PC-9 (cell line): ENCODE measurements at regions not wholly inside any gene's neighbourhood (a gene's known extent, or its start where the extent isn't known, plus 50 kb on each side); places are given as distances from the start of the nearest gene placed in this dataset.

Source experiments
- BruUV-seq: library from RNA; stranded (reverse); fragments of 400-500 nt; replicated peaks from 2 replicates; lab custom pipeline; 2021; lab: Mats Ljungman, UMichigan
- CTCF ChIA-PET: fragments of 300-600 bp; sonication (Branson Sonifier 250); formaldehyde crosslinking; loops from one replicate; lab custom pipeline; 2022; ENCODE audit warnings: antibody characterized with exemption; lab: Charles Lee
- POLR2A ChIA-PET: fragments of 300-600 bp; sonication (Branson Sonifier 250); formaldehyde crosslinking; loops from one replicate; lab custom pipeline; 2022; ENCODE audit warnings: antibody characterized with exemption; ENCODE audit not compliant: unreplicated experiment; lab: Charles Lee
- DNase-seq, 2 experiments: peaks; one replicate each; pipeline versions ENCODE4 v3.0.0 to v3.0.0-alpha.2; 2015 to 2022; ENCODE audit warnings: mixed read lengths in 1 of 2
- H2AFZ ChIP-seq: fragments of 200-600 bp; sonication (generic); 2 replicates; pipeline ENCODE4 v1.8.1; 2017; ENCODE audit warnings: antibody characterized with exemption
- H3F3A ChIP-seq: fragments of 200-600 bp; sonication (generic); 2 replicates; pipeline ENCODE4 v1.8.1; 2017; ENCODE audit warnings: antibody characterized with exemption, mild to moderate bottlenecking, low read depth; ENCODE audit not compliant: insufficient read depth
- H3K27ac ChIP-seq: fragments of 200-600 bp; sonication (generic); 2 replicates; pipeline ENCODE4 v1.6.1; 2016; ENCODE audit warnings: mixed run types
- H3K27me3 ChIP-seq: fragments of 200-600 bp; sonication (generic); 2 replicates; pipeline ENCODE4 v1.6.1; 2016; ENCODE audit warnings: low read depth, mixed run types; ENCODE audit not compliant: insufficient read depth
- H3K36me3 ChIP-seq: fragments of 200-600 bp; sonication (generic); 2 replicates; pipeline ENCODE4 v1.6.1; 2016; ENCODE audit warnings: low read depth, mixed run types
- H3K4me1 ChIP-seq: fragments of 200-600 bp; sonication (generic); replicated peaks from 2 replicates; pipeline ENCODE4 v1.6.1; 2016; ENCODE audit warnings: mixed run types; ENCODE audit not compliant: insufficient read depth
- H3K4me2 ChIP-seq: fragments of 200-600 bp; sonication (generic); 2 replicates; pipeline ENCODE4 v1.6.1; 2017; ENCODE audit warnings: mixed run types
- H3K4me3 ChIP-seq: fragments of 200-600 bp; sonication (generic); 2 replicates; pipeline ENCODE4 v1.6.1; 2016; ENCODE audit warnings: mixed run types
- H3K79me2 ChIP-seq: fragments of 200-600 bp; sonication (generic); 2 replicates; pipeline ENCODE4 v1.6.1; 2017; ENCODE audit warnings: low read depth, mixed run types
- H3K9me2 ChIP-seq: fragments of 200-600 bp; sonication (generic); 2 replicates; pipeline ENCODE4 v1.8.1; 2017; ENCODE audit warnings: mild to moderate bottlenecking; ENCODE audit not compliant: insufficient read depth
- H3K9me3 ChIP-seq: fragments of 200-600 bp; sonication (generic); 2 replicates; pipeline ENCODE4 v1.8.1; 2016; ENCODE audit warnings: low read depth; ENCODE audit not compliant: insufficient read depth
- H4K20me1 ChIP-seq: fragments of 200-600 bp; sonication (generic); 2 replicates; pipeline ENCODE4 v1.8.1; 2017; ENCODE audit not compliant: insufficient read depth
- CTCF ChIP-seq: fragments of 200-600 bp; sonication (generic); conservative IDR thresholded peaks from 2 replicates; pipeline ENCODE4 v1.6.1; 2017; ENCODE audit warnings: mixed run types, antibody characterized with exemption, mild to moderate bottlenecking, moderate library complexity
- EZH2 ChIP-seq: fragments of 200-600 bp; sonication (generic); IDR thresholded peaks from 2 replicates; pipeline ENCODE4 v1.8.0; 2017; ENCODE audit warnings: antibody characterized with exemption, low read depth
- intact Hi-C: fragments of 100-400 bp; cut with micrococcal nuclease; formaldehyde crosslinking; loops from one replicate; pipeline ENCODE4 v1.10.0; 2022; ENCODE audit not compliant: unreplicated experiment

- intact Hi-C loops, result no loop called here
- Histone ChIP-seq H3F3A (no peaks in the 10 kb centered on the region), H3K4me3 (no peak overlapping the region), H3K79me2 (no peaks in the 10 kb centered on the region), H3K27me3 (no peaks in the 10 kb centered on the region), H3K36me3 (no peaks in the 10 kb centered on the region), H3K4me2 (no peak overlapping the region), H3K4me1 (no peaks in the 10 kb centered on the region), H3K9me3 (no peaks in the 10 kb centered on the region), H3K9me2 (no peaks in the 10 kb centered on the region), H4K20me1 (no peaks in the 10 kb centered on the region), H2AFZ (no peak overlapping the region), H3K27ac (no peak overlapping the region)
- TF ChIP-seq CTCF, result no peak
- TF ChIP-seq EZH2, result no peak
- no TSS peak for BruUV-seq
- ChIA-PET CTCF (no interaction called here), POLR2A (no interaction called here)
- DNase-seq, result no peak
Measured at GRCh38 chr14:28254768-28255167, 511.8 kb upstream of the FOXG1 start.

- CTCF ChIA-PET, result no interaction called here
- POLR2A ChIA-PET, result no interaction called here
- Histone ChIP-seq H3K79me2 (no peaks in the 10 kb centered on the region), H2AFZ (no peak overlapping the region), H3K4me1 (peaks cover 3% of the 10 kb centered on the region; the same call in 1 of the 2 replicates), H3K27ac (no peak overlapping the region), H3K27me3 (no peaks in the 10 kb centered on the region), H3K9me3 (no peaks in the 10 kb centered on the region), H3K36me3 (no peaks in the 10 kb centered on the region), H3F3A (no peaks in the 10 kb centered on the region), H3K4me2 (no peak overlapping the region), H3K4me3 (no peak overlapping the region), H4K20me1 (no peaks in the 10 kb centered on the region), H3K9me2 (no peaks in the 10 kb centered on the region)
- TF ChIP-seq CTCF, result no peak
- TF ChIP-seq EZH2, result no peak
- DNase-seq, result no peak
- intact Hi-C loops, result no loop called here
- no TSS peak for BruUV-seq
Measured at GRCh38 chr14:28264306-28264705, 502.3 kb upstream of the FOXG1 start.

- TF ChIP-seq EZH2, result no peak
- TF ChIP-seq CTCF, result no peak
- CTCF ChIA-PET, result no interaction called here
Measured at GRCh38 chr14:28272270-28272669, 494.3 kb upstream of the FOXG1 start.

More at GRCh38 chr14:28272270-28272669, 494.3 kb upstream of the FOXG1 start:
- POLR2A ChIA-PET, result no interaction called here
- Histone ChIP-seq H4K20me1 (no peaks in the 10 kb centered on the region), H3K4me2 (no peak overlapping the region), H3K4me3 (no peak overlapping the region), H3K4me1 (no peaks in the 10 kb centered on the region), H3K36me3 (no peaks in the 10 kb centered on the region), H2AFZ (no peak overlapping the region), H3K27ac (no peak overlapping the region), H3F3A (no peaks in the 10 kb centered on the region), H3K27me3 (no peaks in the 10 kb centered on the region), H3K79me2 (no peaks in the 10 kb centered on the region), H3K9me2 (no peaks in the 10 kb centered on the region), H3K9me3 (no peaks in the 10 kb centered on the region)
- BruUV-seq, result no TSS peak
- DNase-seq, result no peak
- intact Hi-C loops, result no loop called here
